Hepatocyte (in vitro differentiated cells): ENCODE measurements at regions not wholly inside any gene's neighbourhood (a gene's known extent, or its start where the extent isn't known, plus 50 kb on each side); places are given as distances from the start of the nearest gene placed in this dataset.

ENCODE experiments used
- DNase-seq: peaks from one replicate; pipeline ENCODE4 v3.0.0-alpha.2; 2016; ENCODE audit warnings: low spot score
- H2AFZ ChIP-seq: fragments of 200-600 bp; sonication (generic); 2 replicates; pipeline ENCODE4 v1.6.0; 2016; ENCODE audit warnings: antibody characterized with exemption, mild to moderate bottlenecking
- H3K27ac ChIP-seq: fragments of 200-600 bp; sonication (generic); 2 replicates; pipeline ENCODE4 v1.5.1; 2016; ENCODE audit warnings: mild to moderate bottlenecking
- H3K27me3 ChIP-seq: fragments of 200-600 bp; sonication (generic); 2 replicates; pipeline ENCODE4 v1.6.1; 2016
- H3K36me3 ChIP-seq: fragments of 200-600 bp; sonication (generic); replicated peaks from 2 replicates; pipeline ENCODE4 v1.5.1; 2016; ENCODE audit warnings: low read depth; ENCODE audit not compliant: insufficient read depth
- H3K4me1 ChIP-seq: fragments of 200-600 bp; sonication (generic); 2 replicates; pipeline ENCODE4 v1.5.1; 2016; ENCODE audit warnings: mild to moderate bottlenecking, moderate library complexity; ENCODE audit not compliant: insufficient read depth
- H3K4me2 ChIP-seq: fragments of 200-600 bp; sonication (generic); 2 replicates; pipeline ENCODE4 v1.6.0; 2016
- H3K4me3 ChIP-seq: fragments of 200-600 bp; sonication (generic); 2 replicates; pipeline ENCODE4 v1.5.1; 2016; ENCODE audit warnings: mild to moderate bottlenecking
- H3K79me2 ChIP-seq: fragments of 200-600 bp; sonication (generic); 2 replicates; pipeline ENCODE4 v1.6.0; 2017; ENCODE audit warnings: mild to moderate bottlenecking
- H3K9me2 ChIP-seq: fragments of 200-600 bp; sonication (generic); replicated peaks from 2 replicates; pipeline ENCODE4 v1.6.0; 2017; ENCODE audit warnings: mild to moderate bottlenecking; ENCODE audit not compliant: insufficient read depth
- H3K9me3 ChIP-seq: fragments of 200-600 bp; sonication (generic); 2 replicates; pipeline ENCODE4 v1.5.1; 2016; ENCODE audit warnings: low read depth, mild to moderate bottlenecking
- H4K20me1 ChIP-seq: fragments of 200-600 bp; sonication (generic); 2 replicates; pipeline ENCODE4 v1.6.0; 2016; ENCODE audit warnings: mild to moderate bottlenecking; ENCODE audit not compliant: insufficient read depth, poor library complexity, severe bottlenecking
- CTCF ChIP-seq: fragments of 200-600 bp; sonication (generic); IDR thresholded peaks from 2 replicates; pipeline ENCODE4 v1.5.1; 2016; ENCODE audit warnings: antibody characterized with exemption, mild to moderate bottlenecking; ENCODE audit not compliant: poor library complexity
- EZH2 ChIP-seq: fragments of 200-600 bp; sonication (generic); IDR thresholded peaks from 2 replicates; pipeline ENCODE4 v1.6.1; 2016; ENCODE audit warnings: antibody characterized with exemption, mild to moderate bottlenecking, borderline replicate concordance
- EZH2phosphoT487 ChIP-seq: fragments of 200-600 bp; sonication (generic); IDR thresholded peaks from one replicate; pipeline ENCODE4 v1.6.1; 2018; ENCODE audit warnings: antibody characterized with exemption, mild to moderate bottlenecking, low read depth, moderate library complexity; ENCODE audit not compliant: unreplicated experiment, severe bottlenecking
- WGBS: methylation state at CpG from one replicate; pipeline ENCODE4 v1.1.6; 2016; ENCODE audit warnings: low lambda C conversion rate; ENCODE audit errors: missing lambda C conversion rate; 5-methylcytosine and 5-hydroxymethylcytosine counted together

DNA sequence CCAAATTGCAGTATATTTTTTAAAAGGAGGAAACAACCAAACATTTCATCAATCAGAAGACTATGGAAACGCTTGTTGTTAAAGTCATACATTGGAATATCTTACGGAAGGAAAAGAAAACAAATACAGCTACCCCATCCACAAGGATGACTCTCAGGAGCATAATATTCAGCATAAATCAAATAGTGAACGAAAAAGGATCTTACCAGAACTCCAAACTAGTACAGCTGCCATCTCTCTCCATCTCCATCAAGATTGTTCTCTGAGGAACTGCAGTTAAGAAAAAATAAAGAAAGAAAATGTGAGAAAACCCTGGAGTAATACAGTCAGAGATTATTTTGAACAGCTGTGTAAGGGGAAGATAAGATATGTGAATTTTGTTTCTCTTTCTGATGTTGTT, 299.8 kb upstream of the CNTN5 start:
- H3K27me3 ChIP-seq = no peaks in the 10 kb centered on the region
- H3K4me3 ChIP-seq = no peak overlapping the region
- DNase-seq = no peak
- H2AFZ ChIP-seq = no peak overlapping the region
- TF ChIP-seq EZH2 (no peak), CTCF (no peak), EZH2phosphoT487 (no peak)
- H3K36me3 ChIP-seq = no peaks in the 10 kb centered on the region
- 85% methylated on average over 3 of the region's 3 CpGs for WGBS
- no peak overlapping the region for H3K4me2 ChIP-seq
- H4K20me1 ChIP-seq = no peaks in the 10 kb centered on the region
- H3K4me1 ChIP-seq = peaks cover 3% of the 10 kb centered on the region
- no peak overlapping the region for H3K27ac ChIP-seq
- H3K9me2 ChIP-seq = no peaks in the 10 kb centered on the region
- H3K9me3 ChIP-seq = no peaks in the 10 kb centered on the region
- no peaks in the 10 kb centered on the region for H3K79me2 ChIP-seq

DNA sequence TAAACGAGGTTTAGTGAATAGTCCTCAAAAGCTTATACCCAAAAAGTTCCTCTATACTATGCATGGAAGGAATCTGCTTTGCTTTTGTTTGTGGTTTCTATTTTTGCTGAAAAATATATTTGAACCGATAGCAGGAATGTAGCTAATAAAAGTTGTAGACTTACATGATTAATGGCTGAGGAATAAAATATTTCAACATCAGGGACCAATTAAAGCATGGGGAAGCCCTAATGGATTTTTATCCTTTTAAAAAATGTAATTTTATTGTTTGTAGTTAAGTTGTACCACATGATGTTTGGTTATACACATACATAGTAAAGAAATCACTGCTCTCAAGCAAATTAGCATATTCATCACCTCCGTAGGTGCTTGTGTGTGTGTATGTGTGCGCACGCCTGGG, 295.3 kb upstream of the CNTN5 start:
- TF ChIP-seq EZH2 = no peak
- TF ChIP-seq CTCF = no peak
- TF ChIP-seq EZH2phosphoT487 = no peak
- peaks cover 3% of the 10 kb centered on the region for H3K4me1 ChIP-seq
- no peaks in the 10 kb centered on the region for H3K36me3 ChIP-seq
- WGBS = 65% methylated on average over 5 of the region's 5 CpGs
- no peaks in the 10 kb centered on the region for H4K20me1 ChIP-seq
- H3K4me3 ChIP-seq = no peak overlapping the region
- no peaks in the 10 kb centered on the region for H3K9me2 ChIP-seq
- no peaks in the 10 kb centered on the region for H3K79me2 ChIP-seq
- no peak for DNase-seq
- H3K27me3 ChIP-seq = no peaks in the 10 kb centered on the region
- H3K27ac ChIP-seq = no peak overlapping the region
- H3K9me3 ChIP-seq = no peaks in the 10 kb centered on the region
- no peak overlapping the region for H2AFZ ChIP-seq
- no peak overlapping the region for H3K4me2 ChIP-seq

GRCh38 chr11:98728421-98728820, 292.3 kb upstream of the CNTN5 start:
- H3K27ac ChIP-seq = no peak overlapping the region
- no peaks in the 10 kb centered on the region for H3K9me3 ChIP-seq
- H2AFZ ChIP-seq = no peak overlapping the region
- 85% methylated on average over 4 of the region's 4 CpGs for WGBS
- H3K4me3 ChIP-seq = no peak overlapping the region
- H3K79me2 ChIP-seq = no peaks in the 10 kb centered on the region
- H3K27me3 ChIP-seq = no peaks in the 10 kb centered on the region
- no peaks in the 10 kb centered on the region for H3K36me3 ChIP-seq
- TF ChIP-seq EZH2 (no peak), CTCF (no peak), EZH2phosphoT487 (no peak)
- no peaks in the 10 kb centered on the region for H3K4me1 ChIP-seq
- no peak for DNase-seq
- no peak overlapping the region for H3K4me2 ChIP-seq
- no peaks in the 10 kb centered on the region for H4K20me1 ChIP-seq
- no peaks in the 10 kb centered on the region for H3K9me2 ChIP-seq

DNA sequence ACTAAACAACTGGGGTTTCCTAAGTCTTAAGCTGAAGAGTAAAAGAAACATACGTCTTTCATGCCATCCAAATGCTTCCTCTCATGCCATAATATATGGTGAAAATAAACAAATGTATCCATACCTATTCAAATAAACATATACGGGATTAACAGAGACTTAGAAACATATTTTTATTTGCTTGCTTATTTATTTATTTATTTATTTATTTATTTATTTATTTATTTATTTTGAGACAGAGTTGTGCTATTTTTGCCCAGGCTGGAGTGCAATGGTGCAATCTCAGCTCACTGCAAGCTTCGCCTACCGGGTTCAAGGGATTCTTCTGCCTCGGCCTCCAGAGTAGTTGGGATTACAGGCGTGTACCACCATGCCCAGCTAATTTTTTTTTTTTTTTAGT, 291.6 kb upstream of the CNTN5 start:
- Histone ChIP-seq H3K27ac (no peak overlapping the region), H3K79me2 (no peaks in the 10 kb centered on the region), H3K9me2 (no peaks in the 10 kb centered on the region), H3K4me3 (no peak overlapping the region), H3K4me2 (no peak overlapping the region), H3K27me3 (no peaks in the 10 kb centered on the region), H4K20me1 (no peaks in the 10 kb centered on the region), H3K4me1 (no peaks in the 10 kb centered on the region), H3K9me3 (no peaks in the 10 kb centered on the region), H3K36me3 (no peaks in the 10 kb centered on the region), H2AFZ (no peak overlapping the region)
- TF ChIP-seq CTCF (no peak), EZH2 (no peak), EZH2phosphoT487 (no peak)
- no peak for DNase-seq
- WGBS = 97% methylated on average over 6 of the region's 6 CpGs
